NCI-H1105 treated with DMSO at 0.1 percent for 48 hours (cell line): ENCODE measurements at regions not wholly inside any gene's neighbourhood (a gene's known extent, or its start where the extent isn't known, plus 50 kb on each side); places are given as distances from the start of the nearest gene placed in this dataset.
"Not testable (repeated sequence)": the region's sequence is repeated elsewhere in the genome, so short reads cannot be mapped to it uniquely, and the experiment has no call there.

Experiments
- DNase-seq: peaks from one replicate; lab custom pipeline; 2025; lab: John Stamatoyannopoulos, UW

GRCh38 chr10:36764823-36765222 is 360.6 kb upstream of the ANKRD30A start:
- no peak for DNase-seq

GRCh38 chr10:36761121-36761520 is 364.3 kb upstream of the ANKRD30A start:
- DNase-seq = no peak

DNA sequence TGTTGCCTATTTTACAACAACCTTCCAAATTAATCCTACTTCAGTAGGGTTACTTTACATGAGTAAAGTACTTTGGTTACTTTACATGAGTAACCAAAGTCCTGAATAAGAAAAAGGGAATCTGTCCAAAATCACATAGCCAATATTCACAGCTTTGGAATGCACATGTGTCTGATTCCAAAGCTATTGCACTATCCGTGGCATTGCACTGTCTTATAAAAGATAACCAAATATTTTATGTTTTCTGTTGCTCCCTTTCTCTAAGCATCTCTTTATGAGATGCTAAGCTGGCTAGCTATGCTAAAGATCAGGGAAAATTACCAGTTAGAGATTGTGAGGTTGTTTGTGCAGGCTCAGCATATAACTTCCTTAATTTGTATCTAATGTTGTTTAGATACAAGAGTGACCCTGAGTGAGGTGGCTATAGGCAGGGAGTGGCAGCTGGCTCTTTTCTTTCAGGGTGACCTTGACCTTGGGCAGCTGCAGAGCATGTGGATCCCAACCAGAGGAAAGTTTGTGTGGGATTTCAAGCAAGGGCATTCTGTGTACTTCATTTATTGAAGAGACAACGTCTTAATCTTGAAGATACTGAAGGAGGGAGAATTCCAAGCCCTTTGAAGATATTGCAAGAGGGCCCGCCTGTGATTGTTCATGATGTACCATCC is 366.1 kb upstream of the ANKRD30A start:
- DNase-seq = no peak

GRCh38 chr10:36748128-36748871 is 377.1 kb upstream of the ANKRD30A start:
- no peak for DNase-seq

DNA sequence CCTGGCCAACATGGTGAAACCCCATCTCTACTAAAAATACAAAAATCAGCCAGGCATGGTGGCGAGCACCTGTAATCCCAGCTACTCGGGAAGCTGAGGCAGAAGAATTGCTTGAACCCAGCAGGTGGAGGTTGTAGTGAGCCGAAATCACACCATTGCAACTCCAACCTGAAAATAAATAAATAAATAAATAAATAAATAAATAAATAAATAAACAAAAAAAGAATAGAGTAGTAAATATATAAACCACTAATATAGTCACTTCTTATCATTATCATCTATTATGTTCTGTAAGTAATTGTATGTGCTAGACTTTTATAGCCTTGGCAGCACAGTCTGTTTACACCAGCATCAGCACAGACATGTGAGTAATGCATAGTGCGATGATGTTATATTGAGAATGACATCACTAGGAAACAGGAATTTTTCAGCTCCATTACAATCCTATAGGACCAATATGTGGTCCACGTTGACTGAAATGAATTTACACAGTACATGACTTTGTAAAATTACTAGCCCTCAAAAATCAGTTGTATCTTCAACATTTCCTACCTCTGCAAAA is 385.4 kb upstream of the ANKRD30A start:
- DNase-seq = no peak

DNA sequence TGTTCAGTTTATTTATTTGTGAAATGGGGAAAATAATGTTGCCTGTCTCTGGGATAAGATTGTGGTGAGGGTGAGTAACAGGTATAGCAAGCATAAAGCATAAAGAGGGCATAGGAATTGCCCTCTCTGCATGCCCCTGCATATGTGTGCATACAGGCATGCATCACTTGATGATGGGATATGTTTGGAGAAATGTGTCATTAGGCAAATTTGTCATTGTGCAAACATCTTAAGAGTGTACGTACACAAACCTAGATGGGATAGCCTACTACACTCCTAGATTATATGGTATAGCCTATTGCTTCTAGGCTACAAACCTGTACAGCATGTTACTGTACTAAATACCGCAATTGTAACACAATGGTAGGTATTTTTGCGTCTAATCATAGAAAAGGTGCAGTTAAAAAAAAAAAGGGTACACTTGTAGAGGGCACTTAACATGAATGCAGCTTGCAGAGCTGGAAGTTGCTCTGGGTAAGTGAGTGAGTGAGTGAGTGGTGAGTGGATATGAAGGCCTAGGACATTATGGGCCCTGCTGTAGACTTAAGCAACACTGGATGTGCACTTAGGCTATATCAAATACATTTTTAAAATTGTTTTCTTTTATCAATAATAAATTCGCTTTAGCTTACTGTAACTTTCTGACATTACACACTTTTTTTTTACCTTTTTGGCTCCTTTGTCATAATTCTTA is 386.5 kb upstream of the ANKRD30A start:
- DNase-seq = no peak

- DNase-seq = peak; percentile 16
Observed at GRCh38 chr10:36736311-36736710, 389.1 kb upstream of the ANKRD30A start.

DNA sequence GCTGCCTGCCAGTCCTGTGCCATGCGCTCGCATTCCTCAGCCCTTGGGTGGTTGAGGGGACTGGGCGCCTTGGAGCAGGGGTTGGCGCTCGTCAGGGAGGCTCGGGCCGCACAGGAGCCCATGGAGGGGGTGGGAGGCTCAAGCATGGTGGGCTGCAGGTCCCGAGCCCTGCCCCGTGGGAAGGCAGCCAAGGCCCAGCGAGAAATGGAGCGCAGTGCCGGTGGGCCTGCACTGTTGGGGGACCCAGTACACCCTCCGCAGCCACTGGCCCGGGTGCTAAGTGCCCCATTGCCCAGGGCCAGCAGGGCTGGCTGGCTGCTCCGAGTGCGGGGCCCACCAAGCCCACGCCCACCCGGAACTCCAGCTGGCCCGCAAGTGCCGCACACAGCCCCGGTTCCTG is 390.8 kb upstream of the ANKRD30A start:
- DNase-seq = not testable (repeated sequence)

DNA sequence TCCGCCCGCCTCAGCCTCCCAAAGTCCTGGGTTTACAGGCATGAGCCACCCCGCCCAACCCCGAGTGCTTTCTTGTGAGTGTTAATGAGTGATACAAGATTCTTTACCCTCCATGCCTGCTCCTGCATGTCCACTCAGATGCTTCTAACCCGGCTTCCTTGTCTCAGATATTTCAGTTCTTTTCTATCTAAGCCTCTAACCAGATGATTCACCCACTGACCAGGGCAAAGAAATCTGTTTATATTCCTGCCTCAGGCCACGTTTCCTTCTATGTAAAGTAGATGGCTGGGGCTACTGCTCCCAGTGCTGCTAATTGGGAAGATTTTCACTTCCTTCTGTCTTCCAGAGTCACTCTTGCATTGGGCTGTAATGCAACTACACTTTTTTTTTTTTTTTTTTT is 395.1 kb upstream of the ANKRD30A start:
- no peak for DNase-seq

GRCh38 chr10:36728626-36729025 is 396.8 kb upstream of the ANKRD30A start:
- DNase-seq = no peak

- peak; percentile 51 for DNase-seq
Observed at GRCh38 chr10:36725581-36726520, 399.5 kb upstream of the ANKRD30A start.

GRCh38 chr10:36722777-36723176 is 402.6 kb upstream of the ANKRD30A start:
- no peak for DNase-seq

DNA sequence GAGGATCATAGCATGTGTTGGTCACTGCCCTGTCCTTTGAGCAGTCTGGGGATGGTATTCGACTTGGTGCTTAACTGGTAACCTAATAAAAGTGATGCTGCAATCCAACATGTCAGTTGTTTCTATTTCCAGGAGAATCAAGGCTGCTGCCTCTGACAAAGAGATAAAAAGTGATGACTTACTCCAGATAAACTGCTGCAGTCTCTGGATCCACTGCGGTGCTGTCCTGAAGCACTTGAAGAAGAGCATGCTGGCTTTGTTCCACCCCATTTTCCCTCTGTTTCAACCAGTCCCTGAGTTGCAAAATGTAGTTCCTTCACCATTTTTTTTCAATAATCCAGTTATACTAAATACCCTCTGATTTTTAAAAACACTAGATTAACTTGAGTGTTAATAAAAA is 403.5 kb upstream of the ANKRD30A start:
- DNase-seq = no peak

DNA sequence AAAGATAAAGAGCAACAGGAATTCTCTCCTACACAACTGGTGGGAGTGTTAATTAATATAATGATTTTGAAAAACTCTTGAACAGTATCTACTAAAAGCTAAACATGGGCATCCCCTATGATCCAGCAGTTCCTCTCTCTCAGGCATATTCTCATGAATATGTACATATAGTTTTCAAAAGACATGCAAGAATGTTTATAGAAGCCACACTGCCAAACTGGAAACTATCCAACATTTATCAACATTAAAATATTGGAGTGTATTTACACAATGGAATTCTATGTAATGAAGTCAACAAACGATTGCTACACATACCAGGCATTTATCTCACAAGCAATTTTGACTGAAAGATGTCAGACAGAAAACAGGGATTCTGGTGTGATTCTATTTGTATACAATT is 404.5 kb upstream of the ANKRD30A start:
- no peak for DNase-seq

DNA sequence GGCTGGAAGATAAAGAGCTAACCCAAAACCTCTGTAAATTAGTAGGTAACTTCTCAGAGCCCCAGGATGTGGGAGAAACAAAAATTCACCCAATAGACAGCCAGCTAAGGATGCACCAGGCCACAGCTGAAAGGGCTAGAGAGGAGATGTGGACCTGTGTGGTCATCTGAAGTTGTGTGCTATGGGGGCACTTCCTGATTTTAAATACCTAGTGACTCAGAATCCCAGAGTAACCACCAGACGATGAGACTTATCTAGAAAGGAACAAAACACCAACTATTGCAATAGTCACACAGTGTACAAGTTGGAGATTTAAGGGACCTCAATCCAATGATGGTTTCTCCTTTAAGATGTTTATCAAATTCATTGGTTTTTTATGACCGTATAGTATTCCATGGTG is 408.3 kb upstream of the ANKRD30A start:
- no peak for DNase-seq

DNA sequence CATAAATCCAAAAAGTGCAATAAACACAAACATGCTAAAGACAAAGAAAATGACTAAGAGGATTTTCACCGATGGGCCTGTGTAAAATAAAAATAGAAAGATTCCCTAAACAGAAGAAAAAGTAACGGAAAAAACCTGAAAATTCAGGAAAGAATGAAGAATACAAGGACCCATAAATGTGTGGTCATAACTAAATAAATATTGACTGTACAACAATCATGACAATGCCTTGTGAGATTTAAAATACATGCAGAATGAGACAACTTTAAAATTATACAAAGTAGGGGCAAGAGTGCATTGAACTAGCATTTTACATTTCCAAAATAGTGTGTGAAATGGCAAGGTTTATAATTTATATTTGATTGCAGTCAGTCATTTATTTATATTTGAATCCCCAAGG is 409.1 kb upstream of the ANKRD30A start:
- DNase-seq = no peak

DNA sequence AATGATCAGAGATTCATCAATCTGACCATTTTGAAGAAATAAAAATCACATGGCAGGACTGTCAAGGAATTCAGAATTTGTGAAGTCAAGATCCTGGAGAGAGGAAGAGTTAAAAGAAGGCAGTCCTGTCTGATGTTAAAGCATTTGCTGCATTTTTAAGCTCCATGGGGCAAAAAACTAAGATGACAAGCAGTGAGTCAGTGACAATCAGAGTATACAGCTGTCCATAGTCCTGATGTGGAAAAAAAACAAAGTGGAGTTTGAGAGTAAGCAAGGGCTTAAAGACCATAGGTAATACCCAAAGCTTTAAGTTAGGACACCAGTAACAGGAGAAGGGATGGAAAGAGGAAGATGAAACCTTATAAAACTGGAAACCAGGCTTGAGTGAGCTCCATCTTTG is 412.7 kb upstream of the ANKRD30A start:
- DNase-seq = no peak

DNA sequence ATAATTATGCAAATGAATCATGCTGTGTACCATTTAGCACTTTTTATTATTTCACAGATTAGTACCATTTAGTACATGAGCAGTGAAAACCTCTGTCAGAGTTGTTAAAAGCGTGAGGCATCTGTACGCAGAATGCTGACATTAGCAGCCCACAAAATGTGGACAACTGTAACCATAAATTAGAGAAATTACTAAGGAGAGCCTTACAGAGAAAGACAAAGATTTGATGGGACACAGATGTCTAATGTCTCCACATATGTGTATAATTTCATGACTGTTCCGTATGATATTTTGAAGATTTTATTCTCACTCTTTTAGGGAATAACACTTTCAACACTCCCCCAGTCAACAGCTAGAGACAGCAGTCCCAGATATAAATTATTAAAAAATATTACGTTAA is 414.0 kb upstream of the ANKRD30A start:
- no peak for DNase-seq

DNA sequence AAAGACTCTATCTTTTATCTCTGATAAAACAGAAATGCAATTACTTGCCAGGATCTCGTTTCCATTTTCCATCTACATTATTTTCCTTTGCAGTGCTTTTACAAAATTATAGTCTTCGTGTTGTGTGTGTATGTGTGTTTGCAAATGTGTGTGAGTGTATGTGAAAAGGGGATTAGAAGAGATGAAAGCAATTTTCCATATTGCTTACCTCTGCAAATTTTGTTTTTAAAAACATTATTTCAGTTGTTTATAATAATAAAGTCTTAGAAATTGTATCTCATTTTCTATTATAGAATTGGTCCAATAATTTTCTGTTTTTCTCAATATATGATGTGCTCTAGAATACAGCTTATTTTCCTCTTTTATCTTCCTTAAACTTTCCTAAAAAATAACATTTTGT is 421.3 kb upstream of the ANKRD30A start:
- DNase-seq = no peak

DNA sequence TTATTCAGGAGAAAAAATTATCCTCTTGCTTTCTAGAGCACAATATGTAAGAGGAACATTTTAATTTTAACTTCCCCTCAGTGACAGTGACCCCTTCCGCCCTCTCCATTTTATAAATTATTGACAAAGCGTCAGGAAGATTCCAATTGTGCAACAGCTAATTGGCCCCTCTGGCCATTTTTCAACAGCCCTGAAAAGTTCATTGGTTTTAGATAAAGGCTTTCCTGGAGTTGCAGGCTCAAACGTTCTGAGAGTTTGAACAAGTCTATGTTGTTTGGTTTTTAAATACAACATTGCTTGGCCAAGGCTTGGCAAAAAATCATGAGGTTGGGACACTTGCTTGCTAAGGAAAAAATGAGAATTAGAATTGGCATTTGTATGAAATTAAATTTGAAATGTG is 422.2 kb upstream of the ANKRD30A start:
- DNase-seq = no peak

- DNase-seq = no peak
Observed at GRCh38 chr10:36700123-36700522, 425.3 kb upstream of the ANKRD30A start.

- no peak for DNase-seq
Observed at GRCh38 chr10:36692759-36693158, 432.6 kb upstream of the ANKRD30A start.
